Posterior vena cava (tissue), 2 donors: ENCODE measurements at regions not wholly inside any gene's neighbourhood (a gene's known extent, or its start where the extent isn't known, plus 50 kb on each side); places are given as distances from the start of the nearest gene placed in this dataset.
A peak's percentile ranks its signal among the peaks of the same experiment; 100 is the strongest.
"Not testable (repeated sequence)": the region's sequence is repeated elsewhere in the genome, so short reads cannot be mapped to it uniquely, and the experiment has no call there.

ENCODE experiments used
- DNase-seq: peaks from one replicate; pipeline ENCODE4 v3.0.0-alpha.2; 2020; ENCODE audit warnings: low spot score
- intact Hi-C, 2 donors: fragments of 100-400 bp; cut with DNase I; formaldehyde crosslinking; loops; one replicate each; pipeline versions ENCODE4 v1.14.1 to v1.14.2; 2022 to 2023
- donor health status: DM: yes; HTN: yes; CAD: no.
- donor health status: DM: yes; HTN: yes; CAD: no.

DNA sequence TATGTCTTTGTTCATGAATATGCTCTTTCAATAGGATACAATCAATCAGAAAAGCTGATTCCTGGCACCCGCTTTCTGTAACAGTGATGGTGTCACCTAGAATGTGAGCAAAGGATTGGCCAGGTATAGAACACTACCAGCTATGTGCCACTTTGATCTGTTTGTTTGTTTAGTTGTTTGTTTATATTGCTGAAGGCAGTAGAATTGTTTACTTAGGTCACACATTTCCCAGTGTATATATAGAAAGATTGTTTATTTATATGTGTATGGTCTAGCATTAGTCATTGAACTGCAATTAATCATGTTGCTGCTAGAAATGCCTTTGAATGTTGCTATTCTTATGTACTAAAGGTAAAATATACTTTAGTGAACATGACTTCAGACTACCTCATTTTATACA, 1678.6 kb upstream of the CELF4 start:
- intact Hi-C loops, result no loop called here
- DNase-seq, result no peak

DNA sequence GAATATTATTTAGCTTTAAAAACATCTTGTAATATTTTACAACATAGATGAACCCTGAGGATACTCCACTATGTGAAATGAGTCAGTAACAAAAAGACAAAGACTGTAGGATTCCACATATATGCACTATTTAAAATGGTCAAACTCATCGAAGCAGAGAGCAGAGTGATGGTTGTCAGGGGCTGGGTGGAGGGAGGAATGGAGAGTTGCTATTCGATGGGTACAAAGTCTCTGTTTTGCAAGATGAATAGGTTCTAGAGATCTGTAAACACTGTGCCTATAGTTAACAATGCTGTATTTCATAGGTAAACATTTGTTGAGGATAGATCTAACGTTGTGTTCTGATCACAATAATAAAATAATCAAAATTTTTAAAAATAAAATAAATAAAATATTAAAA, 1675.9 kb upstream of the CELF4 start:
- no peak for DNase-seq
- intact Hi-C loops, result no loop called here

DNA sequence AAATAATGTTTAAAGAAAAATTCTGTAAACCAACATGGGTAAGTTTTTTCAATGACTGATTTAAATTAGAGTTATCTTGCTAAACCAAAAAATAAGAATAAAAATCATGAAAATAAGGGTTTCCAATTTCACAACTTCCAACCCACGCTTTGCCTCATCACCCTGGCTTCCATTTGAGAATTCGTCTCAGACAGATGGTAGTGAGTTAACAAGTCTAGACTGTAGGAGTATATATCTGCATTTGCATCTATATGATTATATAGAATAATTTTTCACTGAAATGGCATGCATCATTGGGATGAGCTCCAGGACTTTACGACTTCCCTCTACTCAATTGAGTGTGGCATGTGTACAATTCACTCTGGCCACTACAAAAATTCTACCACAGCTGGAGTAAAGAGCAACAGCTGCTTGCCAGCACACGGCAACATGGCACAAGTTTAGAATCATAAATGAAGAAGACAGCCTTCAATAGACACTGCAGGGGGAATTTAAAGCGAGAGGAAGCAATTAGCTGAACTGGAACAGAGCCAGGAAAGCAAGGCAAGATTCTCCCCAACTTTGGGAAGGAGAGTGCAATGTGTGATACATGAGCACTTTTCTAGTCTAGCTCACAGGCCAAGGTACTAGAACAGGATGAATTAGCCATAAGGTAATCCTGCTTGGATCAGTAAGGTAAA, 1673.5 kb upstream of the CELF4 start:
- intact Hi-C loops, result no loop called here
- DNase-seq, result no peak

DNA sequence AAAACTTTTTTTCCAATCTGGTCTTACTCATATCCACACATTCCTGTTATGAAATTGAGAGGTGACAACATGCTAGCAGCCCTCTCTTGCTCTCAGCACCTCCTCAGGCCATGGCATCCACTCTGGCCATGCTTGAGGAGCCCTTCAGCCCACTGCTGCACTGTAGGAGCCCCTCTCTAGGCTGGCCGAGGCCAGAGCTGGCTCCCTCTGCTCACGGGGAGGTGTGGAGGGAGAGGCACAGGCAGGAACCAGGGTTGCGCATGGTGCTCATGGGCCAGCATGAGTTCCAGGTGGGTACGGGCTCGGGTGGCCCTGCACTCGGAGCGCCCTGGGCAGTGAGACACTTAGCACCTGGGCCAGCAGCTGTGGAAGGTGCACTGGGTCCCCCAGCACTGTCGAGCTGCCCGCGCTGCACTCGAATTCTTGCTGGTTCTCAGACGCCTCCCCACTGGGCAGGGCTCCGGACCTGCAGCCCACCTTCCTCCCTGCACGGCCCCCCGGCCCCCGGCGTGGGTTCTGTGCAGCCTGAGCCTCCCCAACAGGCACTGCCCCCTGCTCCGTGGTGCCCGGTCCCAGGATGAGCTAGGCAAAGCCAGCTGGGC, 1669.6 kb upstream of the CELF4 start:
- intact Hi-C loops, result no loop called here
- peak; percentile 72 for DNase-seq

DNA sequence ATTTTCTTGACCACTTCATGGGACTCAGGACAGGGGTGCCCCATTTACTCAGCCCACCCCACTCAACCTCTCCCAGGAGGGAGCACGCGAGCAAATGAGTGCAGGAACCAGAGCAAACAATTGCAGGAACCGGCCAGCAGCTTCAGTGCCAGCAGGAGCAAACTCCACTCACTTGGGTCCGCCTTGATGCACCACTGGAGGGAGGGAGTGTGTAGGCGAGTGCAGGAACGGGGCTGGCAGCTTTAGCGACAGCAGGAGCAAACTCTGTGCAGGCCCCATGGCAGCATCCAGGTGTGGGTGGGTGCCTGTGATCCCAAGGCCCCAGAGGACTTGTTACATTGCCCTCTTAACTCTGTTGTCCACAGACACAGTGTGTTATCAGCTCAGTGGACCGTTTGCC, 1667.3 kb upstream of the CELF4 start:
- peak; percentile 57 for DNase-seq
- intact Hi-C loops, result loop anchor here in 1 of 2 donors (1.0 kb wide), 1 partner anchor 28 kb away; no protein-coding TSS in a partner anchor

DNA sequence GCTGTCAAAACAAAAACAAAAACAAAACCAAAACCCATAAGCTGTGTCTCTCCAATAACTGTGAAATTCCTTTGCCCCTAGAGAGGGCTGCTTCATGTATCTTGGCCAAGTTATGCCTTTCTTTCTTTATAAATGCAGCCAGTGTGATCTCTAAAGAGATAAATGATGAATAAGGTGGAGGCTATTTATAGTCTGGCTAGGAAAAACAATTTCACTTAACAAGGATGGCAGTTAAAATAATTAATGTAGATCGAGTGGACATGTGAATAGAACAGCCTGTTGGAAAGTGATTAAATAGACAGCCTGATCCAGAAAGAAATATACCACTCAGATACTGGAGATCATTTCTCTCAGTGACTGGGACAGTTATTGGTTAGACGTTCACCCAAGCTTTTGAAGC, 1666.9 kb upstream of the CELF4 start:
- DNase-seq, result no peak
- intact Hi-C loops, result no loop called here

DNA sequence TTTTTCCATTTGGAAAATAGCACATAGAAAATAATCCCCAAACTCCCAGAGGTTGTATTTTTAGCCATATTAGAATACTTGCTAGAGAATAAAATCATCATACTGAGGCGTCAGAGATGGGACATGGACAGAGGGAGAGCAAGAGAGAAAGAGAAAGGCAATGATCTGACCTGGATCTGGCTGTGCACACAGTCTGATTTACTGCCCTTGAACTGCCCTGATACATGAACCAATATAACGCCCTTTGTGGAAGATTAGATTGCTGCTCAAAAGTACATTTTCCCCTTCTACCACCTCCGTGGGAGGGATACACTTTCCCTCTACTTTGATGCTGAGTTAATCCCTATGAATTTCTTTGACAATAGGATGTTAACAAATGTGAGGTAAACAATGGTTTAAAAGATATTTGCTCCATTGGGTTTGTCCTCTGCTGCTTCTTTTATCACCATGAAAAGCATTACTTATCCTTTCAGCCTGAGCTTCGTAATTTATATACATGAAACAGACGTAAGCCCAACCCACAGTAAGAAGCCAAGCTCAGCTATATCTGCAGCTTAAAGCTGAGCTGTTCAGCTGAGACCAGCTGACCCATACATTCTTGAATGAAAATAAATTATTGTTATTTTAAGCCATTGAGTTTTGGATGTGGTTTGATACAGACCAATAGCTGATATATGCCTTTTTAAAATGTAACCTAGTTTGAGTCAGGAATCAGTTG, 1664.6 kb upstream of the CELF4 start:
- intact Hi-C loops, result no loop called here
- no peak for DNase-seq

DNA sequence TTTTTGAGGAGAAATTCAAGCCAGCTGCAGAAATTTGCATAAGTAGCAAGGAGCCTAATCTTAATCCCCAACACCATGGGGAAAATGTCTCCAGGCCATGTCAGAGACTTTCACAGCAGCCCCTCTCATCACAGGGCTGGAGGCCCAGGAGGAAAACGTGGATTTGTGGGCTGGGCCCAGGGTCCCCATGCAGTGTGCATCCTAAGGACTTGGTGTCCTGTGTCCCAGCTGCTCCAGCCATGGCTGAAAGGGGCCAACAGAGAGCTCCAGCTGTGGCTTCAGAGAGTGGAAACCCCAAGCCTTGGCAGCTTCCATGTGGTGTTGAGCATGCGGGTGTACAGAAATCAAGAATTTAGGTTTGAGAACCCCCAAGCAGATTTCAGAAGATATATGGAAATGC, 1662.2 kb upstream of the CELF4 start:
- DNase-seq, result peak; percentile 62
- intact Hi-C loops, result not testable (repeated sequence)

DNA sequence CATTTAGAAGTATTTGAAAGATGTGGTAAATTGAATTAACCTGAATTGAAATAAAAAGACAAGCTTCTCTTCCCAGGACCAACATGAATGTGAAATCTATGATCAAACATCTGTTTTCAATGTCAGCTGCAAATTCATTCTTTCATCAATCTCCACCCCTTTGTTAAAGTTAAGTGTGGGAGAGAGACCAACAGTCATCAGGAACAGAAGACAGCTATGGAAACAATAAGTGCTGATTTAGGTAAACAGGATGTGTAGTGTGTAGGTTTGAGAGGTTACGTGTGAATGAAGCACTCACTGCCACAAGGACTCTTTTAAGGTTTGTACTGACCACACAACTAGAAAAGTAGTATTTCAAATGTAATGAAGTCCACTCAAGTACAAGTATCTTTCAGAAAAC, 1659.8 kb upstream of the CELF4 start:
- no peak for DNase-seq
- intact Hi-C loops, result no loop called here

DNA sequence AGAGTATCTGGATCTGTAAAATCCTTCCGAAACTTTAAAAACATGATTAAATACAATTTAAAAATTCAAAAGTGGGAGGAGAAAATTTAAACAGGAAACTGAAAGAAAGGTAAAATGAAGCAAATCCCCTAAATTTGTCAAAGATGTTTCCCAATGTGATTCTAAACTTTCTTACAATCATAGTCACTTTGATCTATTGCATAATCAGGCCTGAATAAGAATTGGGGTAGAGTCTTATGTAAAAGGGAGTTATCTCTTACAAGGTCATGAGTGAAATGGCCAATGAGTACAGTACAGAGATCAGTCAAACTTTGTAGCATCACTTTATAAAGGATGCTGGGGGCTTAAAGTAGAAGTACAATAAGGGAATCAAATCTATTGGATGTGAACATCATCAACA, 1657.7 kb upstream of the CELF4 start:
- no peak for DNase-seq
- intact Hi-C loops, result no loop called here

DNA sequence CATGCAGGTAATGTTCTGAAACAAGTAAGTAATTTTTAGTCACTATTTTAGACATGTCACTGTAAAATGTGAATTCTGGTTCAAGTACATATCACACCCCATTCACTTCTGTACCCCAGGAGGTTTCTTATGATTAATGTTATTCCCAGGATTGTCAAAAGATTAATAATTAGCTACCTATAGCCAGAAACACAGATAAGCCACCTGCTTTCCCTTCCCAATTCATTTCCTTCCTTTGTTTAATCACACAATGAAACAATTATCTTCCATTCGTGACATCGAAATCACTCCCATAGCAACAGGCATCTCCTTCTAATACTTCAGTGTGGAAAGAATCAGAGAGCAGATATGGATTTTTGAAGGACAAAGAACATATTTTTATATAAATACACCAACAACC, 1650.3 kb upstream of the CELF4 start:
- no peak for DNase-seq
- intact Hi-C loops, result no loop called here

DNA sequence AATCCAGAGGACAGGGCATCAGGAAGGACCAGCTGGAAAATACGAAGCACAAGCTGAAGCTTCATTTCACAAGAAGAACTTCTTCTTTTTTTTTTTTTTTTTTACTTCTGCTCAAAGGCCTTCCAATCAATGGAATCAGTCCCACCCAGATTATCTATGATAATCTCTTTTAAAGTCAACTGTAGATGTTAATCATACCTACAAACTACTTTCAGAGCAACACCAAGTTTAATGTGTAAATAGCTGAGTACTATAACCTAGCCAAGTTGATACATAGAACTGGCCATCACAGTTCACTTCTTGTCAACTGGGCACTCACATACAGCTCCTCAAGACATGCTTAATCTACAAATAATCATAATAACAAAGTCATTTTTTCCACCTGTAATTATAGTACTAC, 1645.9 kb upstream of the CELF4 start:
- intact Hi-C loops, result no loop called here
- no peak for DNase-seq

DNA sequence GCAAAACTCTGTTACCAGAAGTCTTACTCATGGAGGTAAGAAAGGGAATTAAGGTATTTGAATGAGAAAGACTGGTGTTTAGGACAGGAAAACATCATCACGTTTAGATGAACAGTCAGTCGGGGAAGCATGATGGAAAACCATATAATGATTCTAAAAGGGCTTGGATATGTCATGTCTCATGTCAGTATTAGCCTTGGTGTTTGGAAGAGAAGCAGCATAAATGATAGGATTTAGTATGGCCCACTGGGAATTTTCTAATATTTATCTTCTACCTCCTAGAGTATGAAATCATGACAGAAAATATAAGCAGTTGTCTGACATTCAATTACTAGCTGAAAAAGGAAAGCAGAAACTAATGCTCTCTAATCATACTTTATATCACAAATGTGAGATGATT, 1643.6 kb upstream of the CELF4 start:
- intact Hi-C loops, result no loop called here
- DNase-seq, result no peak

DNA sequence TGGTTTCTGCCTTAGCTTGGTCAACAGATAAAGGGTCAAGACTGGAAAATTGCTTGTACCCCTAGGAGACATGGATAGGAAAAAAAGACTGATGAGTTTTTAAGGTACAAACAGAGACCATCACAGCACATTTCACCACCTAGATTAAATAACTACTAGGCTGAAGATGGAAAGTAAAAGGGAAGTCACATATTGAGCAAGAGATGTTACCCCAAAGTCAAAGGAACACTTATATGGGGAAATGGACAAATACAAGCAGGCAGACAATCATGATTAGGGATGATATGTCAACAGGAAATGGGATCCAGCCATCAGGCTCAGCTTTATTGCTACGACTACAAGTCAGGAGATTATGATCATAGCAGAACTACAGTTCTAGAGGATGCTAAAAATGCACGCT, 1643.1 kb upstream of the CELF4 start:
- intact Hi-C loops, result no loop called here
- no peak for DNase-seq

DNA sequence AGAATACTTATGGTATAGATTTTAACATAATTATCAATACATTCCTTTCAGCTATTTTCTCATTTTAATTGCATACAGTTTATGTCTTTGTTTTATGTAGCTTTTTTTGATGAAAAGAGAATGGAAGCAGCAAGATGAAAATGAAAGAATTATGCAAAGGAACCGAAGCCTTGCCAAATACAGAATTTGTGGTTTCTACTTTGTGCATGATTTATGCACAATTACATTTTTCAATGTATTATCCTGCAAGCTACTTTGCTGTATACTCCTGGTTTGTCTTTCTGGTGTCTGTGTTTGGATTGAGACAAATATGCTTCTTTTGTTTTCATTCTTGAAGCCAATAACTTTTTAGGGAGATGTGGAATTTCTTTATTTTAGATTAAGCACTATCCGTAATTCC, 1642.6 kb upstream of the CELF4 start:
- no peak for DNase-seq
- intact Hi-C loops, result no loop called here

DNA sequence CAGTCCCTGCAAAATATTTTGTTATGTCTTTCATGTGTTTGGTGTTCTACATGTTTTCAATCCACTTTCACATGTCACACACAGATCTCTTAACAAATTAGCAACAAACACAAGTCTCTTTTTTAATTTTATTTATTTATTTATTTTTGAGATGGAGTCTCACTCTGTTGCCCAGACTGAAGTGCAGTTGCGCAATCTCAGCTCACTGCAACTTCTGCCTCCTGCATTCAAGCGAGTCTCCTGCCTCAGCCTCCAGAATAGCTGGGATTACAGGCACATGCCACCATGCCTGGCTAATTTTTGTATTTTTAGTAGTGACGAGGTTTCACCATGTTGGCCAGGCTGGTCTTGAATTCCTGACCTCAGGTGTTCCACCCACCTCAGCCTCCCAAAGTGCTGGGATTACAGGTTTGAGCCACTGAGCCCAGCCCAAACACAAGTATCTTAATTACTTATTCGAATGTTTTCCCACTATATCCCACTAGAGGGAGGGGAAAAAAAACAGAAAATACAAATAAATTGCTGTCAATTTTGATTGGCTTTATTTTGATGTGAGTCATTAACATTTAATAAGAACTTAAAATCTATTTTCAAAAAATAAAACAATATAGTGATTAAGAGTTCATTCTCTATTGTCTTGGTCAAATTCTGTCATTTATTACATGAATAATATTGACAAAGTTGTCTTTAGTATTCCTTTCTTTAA, 1641.0 kb upstream of the CELF4 start:
- DNase-seq, intact Hi-C loops: not testable (repeated sequence)

DNA sequence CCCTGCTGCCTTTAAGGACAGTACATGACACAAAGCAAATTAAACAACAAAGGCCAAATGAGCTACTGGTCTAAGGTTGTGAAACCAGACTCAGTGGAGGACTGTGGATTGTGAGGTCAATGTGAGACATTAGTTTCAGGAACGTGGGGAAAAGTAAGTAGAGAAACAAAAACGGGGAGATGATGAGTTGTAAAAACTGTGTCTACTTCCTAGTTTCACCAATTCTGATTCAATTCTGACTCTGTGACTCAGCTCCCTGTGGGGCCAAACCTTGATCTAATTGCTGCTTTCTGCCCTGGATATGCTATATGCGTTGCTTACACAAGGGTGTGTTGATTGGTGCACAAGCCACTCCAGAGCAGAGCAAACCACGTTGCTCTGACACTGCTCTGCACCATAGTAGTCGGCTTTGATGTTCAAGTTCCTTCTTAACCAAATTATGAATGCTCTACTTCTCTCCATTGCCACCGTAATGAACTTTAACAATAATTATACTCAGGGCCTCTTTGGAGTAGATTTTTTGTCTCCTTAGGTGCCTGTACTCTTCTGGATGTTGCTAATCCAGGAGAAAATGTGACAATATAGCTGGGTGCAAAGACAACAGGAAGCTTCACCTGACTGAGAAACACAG, 1640.1 kb upstream of the CELF4 start:
- no peak for DNase-seq
- intact Hi-C loops, result loop anchor here in 1 of 2 donors (1.0 kb wide), 1 partner anchor 28 kb away; no protein-coding TSS in a partner anchor

DNA sequence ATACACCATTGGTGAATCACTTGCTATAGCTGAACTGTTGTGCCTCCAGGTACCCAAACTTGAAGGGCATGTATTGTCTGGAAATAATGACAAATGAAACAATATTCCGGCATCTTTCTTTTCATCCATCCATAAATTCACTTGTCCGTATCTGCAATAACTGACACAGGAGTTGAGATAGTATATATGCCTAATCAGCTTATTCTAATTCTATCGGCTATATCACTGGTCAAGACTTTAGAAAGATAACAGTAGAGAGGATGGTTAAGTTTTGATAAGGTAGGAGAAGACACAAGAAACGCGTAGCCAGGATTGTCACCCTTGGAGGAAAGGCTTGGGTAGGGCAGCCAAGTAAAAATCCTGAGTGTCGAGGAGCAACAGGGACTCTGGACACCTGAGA, 1634.6 kb upstream of the CELF4 start:
- no peak for DNase-seq
- intact Hi-C loops, result no loop called here

DNA sequence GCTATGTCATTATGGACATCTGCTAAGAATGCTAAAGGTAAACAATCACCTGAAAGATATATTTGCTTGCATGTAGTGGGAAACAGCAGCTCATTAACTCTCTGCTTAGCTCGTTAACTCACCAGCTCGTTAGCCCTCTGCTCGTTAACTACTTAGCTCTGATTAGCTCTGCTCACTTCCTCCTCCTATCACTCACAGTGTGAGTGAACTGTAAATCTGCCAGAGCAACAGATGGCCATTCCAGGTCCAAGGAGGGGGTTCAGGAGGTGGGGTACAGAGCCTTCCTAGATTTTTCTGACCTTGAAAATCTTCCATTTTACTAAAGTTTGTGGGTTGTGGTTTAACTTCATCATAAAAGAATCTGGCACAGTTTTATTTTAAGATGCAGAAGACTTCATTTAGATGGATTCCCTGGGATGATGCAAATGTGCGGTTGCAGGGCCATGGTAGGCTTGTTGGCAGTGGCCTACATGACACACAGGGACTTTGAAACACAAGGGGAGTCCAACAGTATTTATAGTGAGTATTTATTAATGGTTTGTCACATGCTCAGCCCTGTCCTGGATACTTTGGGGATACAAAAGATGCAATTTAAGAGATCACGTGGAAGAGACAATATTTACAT, 1633.7 kb upstream of the CELF4 start:
- no peak for DNase-seq
- intact Hi-C loops, result no loop called here
